Right lobe of liver (tissue), 4 donors: ENCODE measurements at regions not wholly inside any gene's neighbourhood (a gene's known extent, or its start where the extent isn't known, plus 50 kb on each side); places are given as distances from the start of the nearest gene placed in this dataset.

ENCODE experiments used
- CTCF ChIP-seq, 4 donors: fragments of 200-600 bp in 3 of 4; fragments of 450-650 bp in 1 of 4; IDR thresholded peaks; one replicate each; pipeline versions ENCODE4 v1.5.1 to v1.8.0; 2016 to 2022; ENCODE audit warnings: antibody characterized with exemption in 4 of 4, mild to moderate bottlenecking in 2 of 4
- POLR2A ChIP-seq: fragments of 450-650 bp; IDR thresholded peaks from one replicate; pipeline ENCODE4 v1.6.1; 2017; ENCODE audit warnings: antibody characterized with exemption, mild to moderate bottlenecking
- donor health status: DM: no; HTN: no; CAD: no.
- donor health status: DM: no; HTN: no; CAD: no.
- donor health status: DM: no; HTN: yes; CAD: no.

GRCh38 chr2:150888337-150888736 lies 373.3 kb downstream of the RBM43 start:
- TF ChIP-seq CTCF (IDR thresholded peaks at IDR 0.05) (no peak), POLR2A (no peak)
